Subcutaneous abdominal adipose tissue (tissue), 5 donors: ENCODE measurements at regions not wholly inside any gene's neighbourhood (a gene's known extent, or its start where the extent isn't known, plus 50 kb on each side); places are given as distances from the start of the nearest gene placed in this dataset.
"Not testable (repeated sequence)": the region's sequence is repeated elsewhere in the genome, so short reads cannot be mapped to it uniquely, and the experiment has no call there.

Source experiments
- H3K27ac ChIP-seq: one replicate; pipeline ENCODE4 v1.7.0; 2013; ENCODE audit warnings: low read depth, mild to moderate bottlenecking, inconsistent platforms, low read length, moderate library complexity
- H3K27me3 ChIP-seq, 5 donors: one replicate each; pipeline ENCODE4 v1.7.0; 2013; ENCODE audit warnings: low read length in 5 of 5, inconsistent platforms in 1 of 5; ENCODE audit not compliant: control insufficient read depth in 5 of 5, insufficient read depth in 4 of 5
- H3K36me3 ChIP-seq, 5 donors: one replicate each; pipeline ENCODE4 v1.7.0; 2013; ENCODE audit warnings: low read length in 5 of 5; ENCODE audit not compliant: control insufficient read depth in 5 of 5, insufficient read depth in 5 of 5
- H3K4me1 ChIP-seq, 5 donors: one replicate each; pipeline ENCODE4 v1.7.0; 2013; ENCODE audit warnings: low read length in 5 of 5, mild to moderate bottlenecking in 3 of 5, moderate library complexity in 1 of 5; ENCODE audit not compliant: control insufficient read depth in 5 of 5, insufficient read depth in 5 of 5
- H3K4me3 ChIP-seq, 5 donors: one replicate each; pipeline ENCODE4 v1.7.0; 2013; ENCODE audit warnings: low read length in 5 of 5, low read depth in 1 of 5
- H3K9ac ChIP-seq, 5 donors: one replicate each; pipeline ENCODE4 v1.7.0; 2013; ENCODE audit warnings: low read length in 5 of 5, mild to moderate bottlenecking in 4 of 5, moderate library complexity in 3 of 5
- H3K9me3 ChIP-seq, 5 donors: one replicate each; pipeline ENCODE4 v1.7.0; 2013; ENCODE audit warnings: low read length in 5 of 5; ENCODE audit not compliant: control insufficient read depth in 5 of 5
- donor health status: healthy.
- donor health status: healthy.
- donor health status: healthy.
- donor health status: healthy.
- donor health status: healthy.

DNA sequence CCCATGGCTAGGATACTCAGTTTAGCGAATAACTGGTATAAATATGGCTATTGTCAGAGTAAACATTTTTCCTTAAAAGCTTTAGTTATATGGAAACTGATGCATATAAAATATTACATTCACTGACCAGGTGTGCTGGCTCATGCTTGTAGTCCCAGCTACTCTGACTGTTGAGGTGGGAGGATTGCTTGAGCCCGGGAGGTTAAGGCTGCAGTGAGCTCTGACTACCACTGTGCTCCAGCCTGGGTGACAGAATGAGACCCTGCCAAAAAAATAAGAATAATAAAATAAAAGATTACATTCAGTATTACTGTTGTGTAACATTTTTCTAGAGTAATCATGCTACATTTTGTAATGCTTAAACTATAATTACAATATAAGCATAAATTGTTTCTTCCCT, 350.4 kb upstream of the FSIP2 start:
- Histone ChIP-seq H3K9me3 (no peaks in the 10 kb centered on the region), H3K9ac (no peak overlapping the region), H3K36me3 (no peaks in the 10 kb centered on the region), H3K4me1 (no peaks in the 10 kb centered on the region), H3K27me3 (no peaks in the 10 kb centered on the region), H3K4me3 (no peak overlapping the region), H3K27ac (no peak overlapping the region)

DNA sequence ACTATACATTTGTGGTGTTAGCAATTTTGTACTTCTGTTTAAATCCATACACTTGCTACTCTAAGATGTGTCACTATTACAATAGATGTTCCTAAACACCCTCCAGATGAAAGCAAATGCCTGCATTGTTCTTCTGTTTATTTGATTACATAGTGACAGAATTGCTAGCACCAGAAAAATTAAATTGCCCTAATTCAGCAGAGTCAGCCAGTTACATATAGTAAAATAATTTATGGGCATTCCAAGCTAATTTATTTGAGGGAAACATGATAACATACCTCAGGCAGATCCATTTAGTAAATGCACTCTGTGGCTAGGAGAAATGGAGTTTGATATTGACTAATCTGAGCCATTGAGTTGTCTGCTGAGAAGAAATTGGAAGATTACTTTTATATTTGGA, 347.1 kb upstream of the FSIP2 start:
- Histone ChIP-seq H3K9me3 (peaks cover 0 to 2% (median under 1%) of the 10 kb centered on the region in 5 donors), H3K27ac (no peak overlapping the region)

DNA sequence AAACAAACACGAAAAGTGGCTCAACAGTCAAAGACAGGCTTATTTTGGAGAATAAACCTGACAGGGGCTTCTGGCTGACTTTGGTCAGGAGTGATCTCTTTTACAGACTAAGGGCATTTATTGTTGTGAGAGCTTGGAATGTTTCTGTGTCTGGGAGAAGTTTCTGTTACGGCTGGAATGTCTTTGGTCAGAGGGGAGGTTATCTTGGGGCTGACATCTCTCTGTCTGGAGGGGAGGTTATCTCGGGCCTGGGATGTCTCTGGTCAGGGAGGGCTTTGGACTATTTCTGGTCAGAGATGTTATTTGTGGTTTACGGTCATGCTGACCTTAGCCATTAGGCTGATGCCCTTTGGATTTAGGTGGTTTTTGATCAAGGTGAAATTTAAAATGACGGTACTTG, 345.5 kb upstream of the FSIP2 start:
- no peak overlapping the region for H3K4me3 ChIP-seq
- no peak overlapping the region for H3K27ac ChIP-seq
- no peak overlapping the region for H3K9ac ChIP-seq
- no peaks in the 10 kb centered on the region for H3K4me1 ChIP-seq
- H3K27me3 ChIP-seq, result no peaks in the 10 kb centered on the region
- H3K9me3 ChIP-seq, result peaks cover 0 to 11% (median 5%) of the 10 kb centered on the region in 5 donors
- H3K36me3 ChIP-seq, result no peaks in the 10 kb centered on the region

More for the DNA sequence above, 347.1 kb upstream of the FSIP2 start:
- no peak overlapping the region for H3K4me3 ChIP-seq
- H3K4me1 ChIP-seq, result no peaks in the 10 kb centered on the region
- no peak overlapping the region for H3K9ac ChIP-seq
- no peaks in the 10 kb centered on the region for H3K27me3 ChIP-seq
- H3K36me3 ChIP-seq, result no peaks in the 10 kb centered on the region

DNA sequence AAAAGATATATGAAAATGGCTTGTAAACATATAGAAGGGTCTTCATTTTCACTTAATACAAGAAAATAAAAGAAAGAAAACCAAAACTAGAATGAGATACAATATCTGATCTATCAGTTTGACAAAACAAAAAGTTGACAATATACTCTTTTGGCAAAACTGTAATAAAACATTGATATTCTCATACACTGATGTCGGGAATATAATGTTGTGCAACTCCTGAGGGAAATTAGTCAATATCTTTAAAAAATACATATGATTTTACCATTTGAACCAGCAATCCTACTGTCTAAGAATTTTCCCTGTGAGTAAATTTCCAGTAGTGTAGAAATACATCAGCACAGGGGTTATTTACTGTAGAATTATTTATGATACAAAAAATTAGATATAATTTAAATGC, 336.1 kb upstream of the FSIP2 start:
- no peaks in the 10 kb centered on the region for H3K36me3 ChIP-seq

DNA sequence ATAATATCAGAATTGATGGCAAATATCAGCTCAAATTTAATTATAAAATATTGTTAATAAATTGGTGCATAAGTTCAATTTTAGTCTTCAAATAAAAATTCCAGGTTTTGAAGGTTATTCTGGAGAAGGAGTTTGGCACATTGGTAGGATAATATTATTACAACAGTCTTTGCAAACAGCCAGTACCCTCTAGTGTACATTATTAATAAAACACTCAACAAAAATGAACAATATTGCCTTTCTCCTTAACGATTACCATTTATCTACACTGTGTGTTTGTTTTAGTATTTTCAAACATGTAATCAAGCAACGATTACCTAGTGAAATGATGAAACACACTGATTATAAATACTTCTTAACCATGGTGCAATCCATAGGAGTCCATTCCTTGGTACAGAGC, 334.0 kb upstream of the FSIP2 start:
- Histone ChIP-seq H3K36me3 (no peaks in the 10 kb centered on the region), H3K4me3 (no peak overlapping the region), H3K27me3 (no peaks in the 10 kb centered on the region), H3K9ac (no peak overlapping the region), H3K27ac (no peak overlapping the region), H3K4me1 (no peaks in the 10 kb centered on the region), H3K9me3 (no peaks in the 10 kb centered on the region)

More for the DNA sequence above, 336.1 kb upstream of the FSIP2 start:
- H3K27ac ChIP-seq, result no peak overlapping the region
- peaks cover 0 to 2% (median 0%) of the 10 kb centered on the region in 5 donors for H3K9me3 ChIP-seq
- H3K9ac ChIP-seq, result no peak overlapping the region
- no peaks in the 10 kb centered on the region for H3K4me1 ChIP-seq
- H3K4me3 ChIP-seq, result no peak overlapping the region
- no peaks in the 10 kb centered on the region for H3K27me3 ChIP-seq

DNA sequence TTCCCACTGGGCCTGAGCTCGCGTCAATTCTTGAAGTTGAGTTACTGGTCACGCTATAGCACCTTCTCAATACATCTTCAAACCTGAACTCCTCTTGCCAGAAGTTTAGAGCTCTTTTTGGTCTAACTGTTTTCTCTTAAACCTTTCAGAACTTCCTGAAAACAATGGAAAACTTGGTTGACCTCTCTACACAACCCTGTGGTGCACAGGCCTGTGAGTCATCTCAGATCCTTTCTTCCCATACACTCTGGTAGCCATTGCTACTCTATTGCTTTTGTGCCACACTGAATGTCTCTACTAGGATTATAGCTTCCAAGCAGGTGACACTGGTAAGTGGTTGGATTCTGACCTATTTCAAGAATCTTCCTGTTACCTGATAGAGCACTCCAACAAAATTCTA, 321.5 kb upstream of the FSIP2 start:
- Histone ChIP-seq H3K9ac (no peak overlapping the region), H3K4me1 (peaks cover 0 to 3% (median 0%) of the 10 kb centered on the region in 5 donors), H3K9me3 (peaks cover 0 to 4% (median 0%) of the 10 kb centered on the region in 5 donors)

DNA sequence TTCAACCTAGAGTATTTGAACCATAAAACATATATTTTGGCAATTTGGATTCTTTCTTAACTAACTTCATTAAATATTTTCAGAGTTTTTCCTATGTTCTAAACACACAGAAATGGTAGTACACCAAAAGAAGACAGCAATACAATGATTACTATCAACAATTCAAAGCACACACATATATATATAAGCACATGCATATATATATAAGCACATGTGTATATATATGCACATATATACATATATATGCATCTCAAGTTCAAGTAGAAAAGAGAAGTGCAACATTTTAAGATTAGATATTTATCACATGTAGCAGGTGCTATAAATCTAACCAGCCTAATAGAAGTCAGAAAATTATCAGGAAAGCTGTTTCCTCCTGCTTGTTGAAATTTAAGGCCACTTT, 320.9 kb upstream of the FSIP2 start:
- Histone ChIP-seq H3K27ac (no peak overlapping the region), H3K9me3 (peaks cover 0 to 4% (median 0%) of the 10 kb centered on the region in 5 donors), H3K4me1 (peaks cover 0 to 3% (median 0%) of the 10 kb centered on the region in 5 donors), H3K9ac (no peak overlapping the region), H3K27me3 (no peaks in the 10 kb centered on the region), H3K36me3 (no peaks in the 10 kb centered on the region), H3K4me3 (no peak overlapping the region)

More for the DNA sequence above, 321.5 kb upstream of the FSIP2 start:
- Histone ChIP-seq H3K27me3 (no peaks in the 10 kb centered on the region), H3K36me3 (no peaks in the 10 kb centered on the region), H3K4me3 (no peak overlapping the region), H3K27ac (no peak overlapping the region)

DNA sequence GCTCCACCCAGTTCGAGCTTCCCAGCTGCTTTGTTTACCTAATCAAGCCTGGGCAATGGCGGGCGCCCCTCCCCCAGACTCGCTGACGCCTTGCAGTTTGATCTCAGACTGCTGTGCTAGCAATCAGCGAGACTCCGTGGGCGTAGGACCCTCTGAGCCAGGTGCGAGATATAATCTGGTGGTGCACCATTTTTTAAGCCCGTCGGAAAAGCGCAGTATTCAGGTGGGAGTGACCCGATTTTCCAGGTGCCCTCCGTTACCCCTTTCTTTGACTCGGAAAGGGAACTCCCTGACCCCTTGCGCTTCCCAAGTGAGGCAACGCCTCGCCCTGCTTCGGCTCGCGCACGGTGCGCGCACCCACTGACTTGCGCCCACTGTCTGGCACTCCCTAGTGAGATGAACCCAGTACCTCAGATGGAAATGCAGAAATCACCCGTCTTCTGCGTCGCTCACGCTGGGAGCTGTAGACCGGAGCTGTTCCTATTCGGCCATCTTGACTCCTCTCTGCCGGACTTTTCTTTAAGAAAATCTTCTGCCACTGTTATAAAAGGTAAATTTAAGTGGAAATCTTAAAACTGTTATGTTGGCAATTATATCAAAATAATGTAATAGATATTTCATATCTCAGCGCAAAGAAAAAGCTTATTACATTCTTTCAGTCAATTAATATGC, 313.5 kb upstream of the FSIP2 start:
- not testable (repeated sequence) for H3K9ac ChIP-seq, H3K4me1 ChIP-seq, H3K27me3 ChIP-seq, H3K27ac ChIP-seq, H3K9me3 ChIP-seq, H3K36me3 ChIP-seq
- peak overlapping the region in 2 of 5 donors; percentile 18 to 44 for H3K4me3 ChIP-seq

DNA sequence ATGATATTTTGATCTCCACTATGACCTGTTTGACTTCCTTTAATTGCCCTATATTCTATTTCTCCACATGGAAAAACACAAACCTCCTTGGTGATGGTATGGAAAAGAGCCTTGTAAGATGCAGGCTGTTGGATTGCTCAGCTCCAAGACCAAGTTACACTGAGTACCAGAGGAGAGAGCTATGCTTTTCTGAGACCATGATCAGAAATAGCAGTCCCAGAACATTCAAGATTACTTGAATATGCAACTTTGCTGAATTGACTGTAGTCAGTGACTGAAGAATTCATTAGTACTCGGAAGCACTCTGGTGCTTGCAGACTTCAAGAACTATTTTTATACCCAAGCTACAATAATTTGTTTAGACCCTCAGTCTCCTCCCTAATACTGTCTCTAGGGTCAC, 310.6 kb upstream of the FSIP2 start:
- H3K4me3 ChIP-seq, result no peak overlapping the region
- no peak overlapping the region for H3K27ac ChIP-seq
- H3K36me3 ChIP-seq, result no peaks in the 10 kb centered on the region
- no peaks in the 10 kb centered on the region for H3K4me1 ChIP-seq
- no peak overlapping the region for H3K9ac ChIP-seq
- no peaks in the 10 kb centered on the region for H3K27me3 ChIP-seq
- no peaks in the 10 kb centered on the region for H3K9me3 ChIP-seq

DNA sequence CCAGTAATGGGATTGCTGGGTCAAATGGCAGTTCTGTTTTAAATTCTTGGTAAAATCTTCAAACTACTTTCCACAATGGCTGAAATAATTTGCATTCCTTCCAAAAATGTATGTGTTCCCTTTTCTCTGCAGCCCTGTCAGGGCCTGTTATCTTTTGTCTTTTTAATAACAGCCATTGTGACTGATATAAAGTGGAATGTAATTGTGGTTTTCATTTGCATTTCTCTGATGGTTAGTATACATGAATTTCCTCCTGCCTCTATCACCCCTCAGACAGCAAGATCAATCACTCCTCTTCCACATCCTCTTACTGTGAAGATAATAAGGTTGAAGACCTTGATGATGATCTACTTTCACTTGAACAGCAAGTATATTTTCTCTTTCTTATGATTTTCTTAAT, 304.8 kb upstream of the FSIP2 start:
- Histone ChIP-seq H3K4me1 (no peaks in the 10 kb centered on the region), H3K36me3 (no peaks in the 10 kb centered on the region), H3K27me3 (no peaks in the 10 kb centered on the region), H3K4me3 (no peak overlapping the region), H3K9me3 (no peaks in the 10 kb centered on the region), H3K27ac (no peak overlapping the region), H3K9ac (no peak overlapping the region)
